ENCODE measurements at regions not wholly inside any gene's neighbourhood (a gene's known extent, or its start where the extent isn't known, plus 50 kb on each side); places are given as distances from the start of the nearest gene placed in this dataset.

DNA sequence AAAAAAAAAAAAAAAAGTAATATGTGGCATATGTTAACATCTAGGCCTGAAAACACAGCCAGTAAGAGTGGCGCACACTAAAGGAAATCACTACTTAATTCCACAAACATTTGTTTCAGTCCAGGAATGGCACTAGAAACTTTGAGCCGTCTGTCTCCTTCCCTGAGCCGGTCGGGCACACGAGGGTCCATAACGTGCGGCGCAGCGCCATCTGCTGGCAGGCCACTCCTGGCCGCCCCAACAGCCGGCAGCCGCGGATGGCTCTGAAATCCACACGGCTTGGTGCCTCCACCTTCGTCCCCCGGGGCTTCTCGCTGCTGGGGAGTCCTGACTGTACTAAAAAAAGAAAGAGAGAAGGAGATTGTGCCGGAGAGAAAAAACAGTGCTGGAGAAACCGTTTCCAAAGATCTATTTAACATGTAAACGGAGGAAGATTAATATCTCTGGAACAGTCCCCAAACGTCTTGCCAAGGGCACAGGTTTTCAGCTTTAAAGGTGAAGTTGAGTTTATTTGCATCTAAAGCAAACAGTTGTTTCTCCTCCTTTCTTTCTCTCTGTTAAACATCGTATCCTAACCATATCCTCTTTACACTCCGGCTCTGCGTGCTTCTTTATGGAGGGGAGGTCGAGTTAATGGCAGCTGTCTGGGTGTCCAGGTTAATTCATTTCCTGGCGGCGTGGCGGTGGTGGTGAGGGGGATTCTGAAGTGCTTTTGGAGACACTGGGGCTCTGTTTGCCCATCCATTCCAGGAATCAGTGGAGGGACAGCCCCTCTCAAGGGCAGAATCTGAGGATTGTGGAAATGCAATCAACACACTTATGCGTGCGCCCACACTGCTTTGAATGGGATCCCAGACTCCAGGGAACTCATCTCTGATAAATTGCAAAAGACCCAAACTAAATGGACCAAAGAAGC is 611.3 kb upstream of the SALL1 start:
- DNase-seq = peak; percentile 4 to 57

DNA sequence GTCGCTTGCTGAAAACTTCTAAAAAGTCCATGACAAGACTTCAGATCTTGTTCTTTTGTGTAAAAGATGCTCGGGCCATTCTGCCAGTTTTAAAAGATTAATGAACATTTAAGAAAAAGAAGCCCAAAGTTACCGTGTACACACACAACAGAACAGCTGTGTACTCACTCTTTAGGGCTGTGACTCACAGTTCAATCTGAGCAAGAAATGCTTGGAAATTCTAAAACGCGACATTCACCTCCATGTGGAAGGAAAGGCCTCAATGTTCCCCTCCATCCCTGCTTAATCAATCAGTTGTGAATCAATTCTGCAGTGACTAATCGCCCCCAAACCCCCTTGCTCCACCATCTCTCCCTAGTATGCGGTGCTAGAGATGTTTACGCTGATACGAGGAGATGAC is 609.9 kb upstream of the SALL1 start:
- DNase-seq = no peak

DNA sequence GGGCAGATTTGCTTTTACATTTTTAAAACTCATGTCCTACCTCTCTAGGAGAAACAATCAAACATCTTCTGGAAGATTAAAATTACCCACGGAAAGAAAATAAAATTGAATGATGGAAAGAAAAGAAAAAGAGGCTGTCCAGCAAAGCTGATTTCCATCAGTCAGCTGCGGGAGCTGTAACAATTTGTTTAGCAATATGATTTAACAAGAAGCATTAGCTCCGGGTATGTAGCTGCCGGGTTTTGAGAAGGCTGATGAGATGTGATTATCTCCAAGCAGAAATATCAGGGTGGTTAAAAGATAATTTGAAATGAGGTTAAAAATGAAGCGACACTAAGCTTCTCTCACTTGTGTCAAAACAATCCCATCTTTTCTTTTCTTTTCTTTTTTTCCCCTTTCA is 608.9 kb upstream of the SALL1 start:
- no peak for DNase-seq

DNA sequence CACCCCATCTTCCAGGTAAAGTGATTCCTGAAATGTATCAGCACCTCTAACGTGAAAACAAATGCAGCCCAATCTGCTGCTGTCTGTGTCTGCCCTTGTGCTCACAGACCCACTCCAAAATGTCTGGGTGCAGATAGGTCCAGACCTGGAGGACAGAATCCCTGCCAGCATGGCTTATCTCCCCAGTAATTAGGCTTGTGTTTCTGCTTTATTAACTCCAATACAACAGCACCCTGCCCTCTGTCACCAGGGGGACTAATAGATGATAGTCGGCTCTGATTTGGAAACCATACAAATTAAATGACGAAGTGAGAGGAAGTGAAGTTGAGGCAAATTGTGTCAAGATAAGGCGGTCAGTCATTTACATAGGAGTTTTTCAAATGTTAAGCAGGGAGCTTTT is 608.3 kb upstream of the SALL1 start:
- no peak for DNase-seq

GRCh38 chr16:51757921-51758479 is 606.9 kb upstream of the SALL1 start:
- no peak for DNase-seq

GRCh38 chr16:51757505-51757904 is 606.4 kb upstream of the SALL1 start:
- DNase-seq = no peak

DNA sequence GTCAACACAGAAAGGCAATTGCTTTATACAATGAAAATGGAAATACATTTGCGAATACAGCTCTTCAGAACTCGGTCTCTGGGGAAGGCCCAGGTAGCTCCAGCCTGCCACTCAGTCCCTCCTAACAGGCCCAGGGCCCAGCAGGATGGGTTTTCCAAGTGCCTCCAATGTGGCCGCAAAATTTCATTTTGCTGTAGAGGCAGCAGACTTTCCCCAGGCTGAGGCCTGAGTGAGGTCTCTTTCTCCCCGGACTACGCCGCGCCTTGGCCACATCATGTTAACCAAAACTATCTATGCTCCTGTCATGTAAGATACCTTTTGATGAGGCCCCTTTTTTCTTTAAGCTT is 606.0 kb upstream of the SALL1 start:
- no peak for DNase-seq

DNA sequence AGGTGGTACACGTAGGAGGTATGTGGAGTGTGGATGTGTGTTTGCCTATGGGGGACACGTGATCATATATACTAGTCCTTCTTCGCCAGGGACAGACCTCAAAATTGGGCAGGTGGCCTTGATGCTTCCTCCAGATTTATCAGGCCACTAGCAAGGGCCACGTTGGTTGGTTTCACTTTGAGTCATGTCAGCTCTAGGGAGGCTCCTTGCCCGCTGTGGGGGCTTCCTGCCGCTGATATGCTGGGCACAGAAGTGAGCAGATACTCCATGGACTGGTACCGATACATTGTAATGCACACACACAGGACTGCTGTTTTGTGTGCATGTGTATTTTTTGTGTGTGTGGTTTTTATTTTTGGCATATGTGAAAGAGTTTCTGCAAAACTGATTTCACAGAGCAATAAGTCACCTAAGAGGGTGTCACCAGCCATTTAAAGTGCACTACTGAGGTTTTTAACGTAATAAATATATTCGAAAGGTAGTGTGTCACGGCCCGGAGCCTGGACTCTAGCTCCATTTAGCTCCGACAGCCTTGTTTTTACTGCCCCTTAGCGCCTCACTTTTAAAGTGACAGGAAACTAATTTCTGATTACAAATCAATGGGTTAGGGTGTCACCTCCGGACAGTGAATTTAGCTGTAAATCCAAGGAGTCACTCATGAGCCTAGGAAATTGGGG is 605.5 kb upstream of the SALL1 start:
- DNase-seq = no peak

- no peak for DNase-seq
Observed at GRCh38 chr16:51755577-51756355, 604.7 kb upstream of the SALL1 start.

DNA sequence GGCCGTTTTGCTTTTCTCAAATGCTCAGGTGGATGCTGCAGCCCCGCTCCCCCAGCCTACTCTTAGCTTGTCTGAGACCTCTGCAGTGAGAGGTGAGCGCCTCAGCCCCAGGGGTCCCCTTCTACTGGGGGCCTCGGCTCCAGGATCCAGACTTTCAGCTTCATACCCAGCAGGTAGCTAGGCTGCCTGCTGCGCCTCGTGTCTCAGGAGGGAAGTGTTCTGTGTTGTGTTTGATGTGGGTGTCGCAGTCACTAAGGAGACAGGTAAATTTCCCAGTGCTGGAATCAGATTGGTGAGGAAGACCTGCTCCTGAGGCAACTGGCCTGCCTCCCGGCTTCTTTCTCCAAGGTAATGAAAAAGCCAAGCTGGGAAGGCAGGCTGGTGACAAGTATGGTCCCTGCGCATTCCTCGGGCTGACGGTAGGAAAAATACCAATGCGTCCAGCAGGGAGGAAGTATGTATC is 604.0 kb upstream of the SALL1 start:
- DNase-seq = no peak

DNA sequence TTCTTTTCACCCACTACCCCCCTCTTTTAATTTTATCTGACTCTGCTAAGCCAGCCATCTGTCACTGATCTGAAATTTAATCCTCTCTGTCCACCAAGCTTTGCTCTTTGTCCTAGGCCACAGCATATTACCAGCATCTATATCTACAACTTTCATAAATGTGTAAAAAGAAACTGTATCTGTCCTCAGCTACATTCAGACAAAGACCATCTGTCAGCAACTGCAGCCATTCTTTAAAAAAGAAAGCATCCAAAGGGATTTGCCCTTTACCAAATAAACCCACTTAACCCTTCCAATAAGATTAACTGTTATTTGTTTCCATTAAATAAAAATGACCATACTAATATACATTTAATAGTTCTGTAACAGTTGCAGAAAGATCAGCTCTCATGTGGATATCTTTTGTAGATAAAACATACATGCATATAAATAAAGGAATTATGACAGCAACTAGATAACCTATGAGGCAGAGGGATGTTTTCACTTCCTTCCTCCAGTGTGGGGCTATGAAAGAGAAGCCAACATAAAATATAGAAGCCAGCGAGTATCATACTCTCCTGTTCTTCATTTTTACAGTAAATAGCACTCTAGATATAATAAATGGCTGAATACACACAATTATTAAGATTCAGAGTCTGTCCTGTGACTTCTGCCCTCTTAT is 602.5 kb upstream of the SALL1 start:
- DNase-seq = no peak

DNA sequence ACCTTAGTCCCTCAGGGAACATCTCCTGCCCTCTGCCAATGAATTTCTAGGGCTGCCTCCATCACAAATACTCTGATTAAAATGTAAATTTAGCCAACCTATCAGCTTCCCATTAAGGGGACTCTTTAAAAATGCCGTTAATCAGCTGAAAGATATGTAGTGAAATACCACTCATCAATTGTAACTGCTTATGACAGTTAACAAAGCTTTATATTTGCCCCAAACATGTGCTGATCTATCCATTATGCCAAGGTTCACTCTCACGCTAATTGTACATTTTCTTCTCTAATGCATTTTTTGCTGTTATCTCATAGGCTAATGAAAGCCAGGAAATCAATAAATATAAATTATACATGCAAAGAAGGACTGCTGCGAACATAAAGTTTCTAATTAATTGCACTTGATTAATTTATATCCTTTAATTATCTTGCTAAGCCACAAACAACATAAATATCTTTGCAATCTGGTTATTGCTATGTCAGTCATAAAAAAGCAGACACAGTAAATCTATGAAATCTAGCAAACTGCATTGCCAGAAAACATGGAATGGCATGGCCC is 601.4 kb upstream of the SALL1 start:
- no peak for DNase-seq

- DNase-seq = no peak
Observed at GRCh38 chr16:51747329-51747728, 596.3 kb upstream of the SALL1 start.

DNA sequence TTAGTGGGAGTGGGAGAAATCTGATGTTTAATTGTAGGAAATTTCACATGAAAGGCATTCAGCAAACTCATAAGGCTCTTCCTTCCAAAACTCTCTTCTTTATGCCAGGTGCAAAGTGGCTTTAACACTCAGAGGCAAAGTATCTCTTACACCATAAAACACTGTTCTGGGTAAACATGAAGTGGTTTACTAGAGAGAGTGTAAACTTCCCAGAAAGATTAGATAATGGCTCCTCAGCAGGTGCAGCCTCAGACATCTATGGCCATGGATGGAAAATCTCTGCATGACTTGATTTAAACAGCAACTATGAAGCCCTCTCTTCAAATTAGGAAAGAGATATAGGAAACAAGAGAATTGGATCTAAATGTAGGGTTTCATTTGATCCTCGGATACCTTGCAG is 583.1 kb upstream of the SALL1 start:
- DNase-seq = no peak

DNA sequence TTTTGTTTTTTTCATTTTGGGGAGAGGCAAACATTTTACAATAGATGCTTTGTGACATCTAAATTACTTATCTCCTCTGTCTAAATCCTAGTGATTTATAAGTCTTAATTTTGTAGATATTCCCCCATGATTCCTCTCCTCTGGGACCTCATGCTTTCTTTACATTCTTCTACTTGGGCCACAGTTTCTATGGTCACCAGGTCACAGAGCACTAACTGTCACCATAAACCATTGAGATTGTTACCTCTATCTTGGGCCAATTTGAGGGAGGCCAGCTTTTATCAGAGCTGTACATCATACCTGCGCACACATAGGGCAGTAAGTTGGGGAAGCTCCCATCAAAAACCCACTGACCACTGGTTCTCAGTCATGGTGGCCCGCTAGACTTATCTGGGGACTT is 582.1 kb upstream of the SALL1 start:
- DNase-seq = no peak

- DNase-seq = no peak
Observed at GRCh38 chr16:51731160-51731559, 580.1 kb upstream of the SALL1 start.

DNA sequence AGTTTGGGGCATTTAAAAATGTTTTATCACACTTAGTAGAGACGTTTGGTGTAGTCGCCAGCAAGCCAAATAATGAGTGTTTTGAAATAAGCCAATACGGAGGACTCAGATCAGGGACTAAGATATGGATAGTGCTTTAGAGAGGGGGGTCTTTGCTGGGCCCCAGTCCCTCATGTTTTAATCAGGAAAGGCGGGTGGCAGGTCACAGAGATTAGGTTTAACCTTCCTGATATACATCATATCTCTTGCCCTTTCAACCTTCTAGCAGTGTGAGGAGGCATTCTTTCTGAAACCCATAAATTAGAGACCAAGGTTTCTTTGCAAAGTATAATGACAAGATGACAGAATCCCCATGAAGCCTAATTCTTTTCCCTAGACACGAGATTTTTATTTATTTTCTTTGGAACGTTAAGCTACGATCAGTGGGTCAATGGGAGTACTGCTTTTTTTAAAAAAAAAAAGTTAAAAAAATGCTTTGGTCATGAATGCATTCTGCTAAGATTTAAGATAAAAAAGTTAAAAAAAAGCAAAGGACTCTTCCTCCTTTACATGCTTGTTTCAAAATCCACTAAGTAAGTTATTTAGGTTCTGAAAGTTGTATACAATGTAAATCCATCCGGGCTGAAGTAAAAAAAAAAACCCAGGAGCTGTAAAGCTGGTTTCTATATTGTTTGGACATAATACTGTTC is 572.1 kb upstream of the SALL1 start:
- DNase-seq = no peak

- no peak for DNase-seq
Observed at GRCh38 chr16:51722467-51722866, 571.4 kb upstream of the SALL1 start.

GRCh38 chr16:51719376-51719775 is 568.3 kb upstream of the SALL1 start:
- DNase-seq = no peak

- DNase-seq = no peak
Observed at GRCh38 chr16:51716195-51716594, 565.1 kb upstream of the SALL1 start.

DNA sequence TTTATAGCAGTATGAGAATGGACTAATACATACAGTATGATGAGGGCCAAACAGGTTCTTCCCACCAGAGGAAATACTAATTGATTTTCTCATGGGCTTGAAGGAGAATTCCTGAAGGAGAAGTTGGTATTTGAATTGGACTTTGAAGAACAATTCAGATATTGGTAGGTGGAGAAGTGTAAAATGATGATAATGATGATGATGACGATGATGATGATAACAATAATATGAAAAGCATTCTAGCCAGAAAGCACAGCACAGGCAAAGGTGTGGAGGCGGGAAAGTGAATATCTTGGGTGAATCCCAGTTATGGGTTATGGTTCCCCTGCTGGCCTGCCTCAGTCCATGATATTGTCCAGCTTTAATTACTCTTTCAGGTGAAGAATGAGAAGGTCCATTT is 562.4 kb upstream of the SALL1 start:
- DNase-seq = no peak
